H1 (cell line): ENCODE measurements at regions not wholly inside any gene's neighbourhood (a gene's known extent, or its start where the extent isn't known, plus 50 kb on each side); places are given as distances from the start of the nearest gene placed in this dataset.
"Not testable (repeated sequence)": the region's sequence is repeated elsewhere in the genome, so short reads cannot be mapped to it uniquely, and the experiment has no call there.

ENCODE experiments used
- CTCF ChIA-PET: fragments of 300-600 bp; sonication (Branson Sonifier 250); formaldehyde crosslinking; loops from one replicate; lab custom pipeline; 2021; ENCODE audit not compliant: partially characterized antibody; lab: Charles Lee
- POLR2A ChIA-PET: fragments of 300-600 bp; sonication (Branson Sonifier 250); formaldehyde crosslinking; loops from one replicate; lab custom pipeline; 2021; ENCODE audit warnings: inconsistent platforms; ENCODE audit not compliant: partially characterized antibody; lab: Charles Lee
- DNase-seq, 2 experiments: peaks; one replicate each; pipeline versions ENCODE4 v3.0.0 to v3.0.0-alpha.2; 2010 to 2022; ENCODE audit warnings: low spot score in 2 of 2, low read depth in 1 of 2, mixed read lengths in 1 of 2
- FAIRE-seq: peaks from 2 replicates; lab custom pipeline; 2011; peaks lifted over from hg19 to GRCh38; lab: Jason Lieb, UNC
- H2AFZ ChIP-seq: 2 replicates; pipeline ENCODE4 v1.8.1; 2012; ENCODE audit warnings: low read length, inconsistent platforms
- H2AK5ac ChIP-seq: 2 replicates; pipeline ENCODE4 v1.6.1; 2013; ENCODE audit warnings: low read depth, low read length
- H2BK120ac ChIP-seq: replicated peaks from 2 replicates; pipeline ENCODE3; 2013; ENCODE audit warnings: low read depth, low read length, inconsistent platforms
- H2BK12ac ChIP-seq: 2 replicates; pipeline ENCODE4 v1.6.1; 2013; ENCODE audit warnings: low read depth, low read length
- H2BK15ac ChIP-seq: 2 replicates; pipeline ENCODE4 v1.6.1; 2013; ENCODE audit warnings: low read length
- H2BK20ac ChIP-seq: 2 replicates; pipeline ENCODE4 v1.6.1; 2013; ENCODE audit warnings: low read length
- H2BK5ac ChIP-seq: 2 replicates; pipeline ENCODE4 v1.6.1; 2013; ENCODE audit warnings: low read depth, low read length
- H3K14ac ChIP-seq: 2 replicates; pipeline ENCODE4 v1.6.1; 2013; ENCODE audit warnings: inconsistent platforms; ENCODE audit not compliant: insufficient read length
- H3K18ac ChIP-seq: 2 replicates; pipeline ENCODE4 v1.6.1; 2013; ENCODE audit warnings: low read length; ENCODE audit errors: extremely low read depth
- H3K23ac ChIP-seq: 2 replicates; pipeline ENCODE4 v1.6.1; 2013; ENCODE audit warnings: inconsistent platforms; ENCODE audit not compliant: insufficient read length
- H3K23me2 ChIP-seq: 2 replicates; pipeline ENCODE4 v1.6.1; 2013; ENCODE audit warnings: low read depth, low read length
- H3K27ac ChIP-seq: 2 replicates; pipeline ENCODE4 v1.6.1; 2011; ENCODE audit warnings: low read depth, low read length, inconsistent platforms
- H3K27me3 ChIP-seq, 4 experiments: replicated peaks in 1 of 4; 1 replicate in 1 of 4; 2 replicates in 3 of 4; pipeline versions ENCODE4 v1.6.1 to v1.8.1; 2011 to 2013; ENCODE audit warnings: low read length in 3 of 4, mild to moderate bottlenecking in 3 of 4, inconsistent platforms in 2 of 4, mixed read lengths in 2 of 4, moderate library complexity in 1 of 4; ENCODE audit not compliant: control insufficient read depth in 3 of 4, insufficient read depth in 3 of 4; ENCODE audit errors: extremely low read depth in 1 of 4
- H3K36me3 ChIP-seq, 4 experiments: 2 replicates each; pipeline versions ENCODE4 v1.6.1 to v1.8.1; 2011 to 2013; ENCODE audit warnings: mild to moderate bottlenecking in 4 of 4, low read length in 3 of 4, moderate library complexity in 2 of 4, control low read depth in 1 of 4, inconsistent platforms in 1 of 4; ENCODE audit not compliant: insufficient read depth in 4 of 4, control insufficient read depth in 2 of 4
- H3K4ac ChIP-seq: replicated peaks from 2 replicates; pipeline ENCODE3; 2013; ENCODE audit warnings: low read length, low read depth, mixed read lengths, inconsistent platforms; ENCODE audit not compliant: insufficient read length
- H3K4me1 ChIP-seq, 4 experiments: replicated peaks in 1 of 4; 1 replicate in 1 of 4; 2 replicates in 3 of 4; pipeline versions ENCODE4 v1.6.1 to v1.8.1; 2011 to 2013; ENCODE audit warnings: low read length in 3 of 4, inconsistent platforms in 2 of 4, mixed read lengths in 1 of 4; ENCODE audit not compliant: insufficient read depth in 4 of 4, control insufficient read depth in 3 of 4
- H3K4me2 ChIP-seq, 2 experiments: 2 replicates each; pipeline versions ENCODE4 v1.6.1 to v1.8.1; 2011 to 2013; ENCODE audit warnings: low read depth in 2 of 2, low read length in 2 of 2, control low read depth in 1 of 2, inconsistent platforms in 1 of 2, mild to moderate bottlenecking in 1 of 2; ENCODE audit not compliant: insufficient read depth in 1 of 2
- H3K4me3 ChIP-seq, 4 experiments: fragments of 200-600, 300-600 bp in 1 of 4; sonication (generic), shearing (Covaris generic), sonication (Bioruptor Twin) in 1 of 4; 2 replicates each; pipeline versions ENCODE4 v1.5.1 to v1.8.1; 2011 to 2016; ENCODE audit warnings: low read length in 4 of 4, low read depth in 3 of 4, control low read depth in 2 of 4, inconsistent platforms in 2 of 4, mild to moderate bottlenecking in 2 of 4, mixed read lengths in 1 of 4, moderate library complexity in 1 of 4; ENCODE audit not compliant: insufficient read depth in 2 of 4; ENCODE audit errors: extremely low read depth in 1 of 4
- H3K56ac ChIP-seq: replicated peaks from 2 replicates; pipeline ENCODE3; 2013; ENCODE audit warnings: low read depth, mild to moderate bottlenecking, mixed read lengths, low read length, inconsistent platforms; ENCODE audit not compliant: insufficient read length
- H3K79me1 ChIP-seq: 2 replicates; pipeline ENCODE4 v1.6.1; 2013; ENCODE audit warnings: low read depth, low read length, control low read depth
- H3K79me2 ChIP-seq, 2 experiments: 2 replicates each; pipeline versions ENCODE4 v1.6.1 to v1.8.1; 2012 to 2013; ENCODE audit warnings: low read length in 2 of 2, mild to moderate bottlenecking in 2 of 2, inconsistent platforms in 1 of 2; ENCODE audit not compliant: insufficient read depth in 2 of 2, control insufficient read depth in 1 of 2
- H3K9ac ChIP-seq, 4 experiments: replicated peaks in 1 of 4; 1 replicate in 1 of 4; 2 replicates in 3 of 4; pipeline versions ENCODE4 v1.6.1 to v1.8.1; 2011 to 2013; ENCODE audit warnings: low read depth in 3 of 4, low read length in 3 of 4, control low read depth in 2 of 4, mild to moderate bottlenecking in 2 of 4, moderate library complexity in 2 of 4, inconsistent platforms in 1 of 4; ENCODE audit errors: extremely low read depth in 1 of 4
- H3K9me3 ChIP-seq, 2 experiments: 2 replicates each; pipeline versions ENCODE4 v1.6.1 to v1.8.1; 2012 to 2013; ENCODE audit warnings: mild to moderate bottlenecking in 2 of 2, moderate library complexity in 2 of 2, control low read depth in 1 of 2, inconsistent platforms in 1 of 2, low read depth in 1 of 2, low read length in 1 of 2, mixed read lengths in 1 of 2; ENCODE audit not compliant: insufficient read depth in 2 of 2
- H4K20me1 ChIP-seq, 2 experiments: replicated peaks in 1 of 2; 2 replicates each; pipeline versions ENCODE3 to v1.8.1; 2011 to 2013; ENCODE audit warnings: inconsistent platforms in 2 of 2, low read length in 2 of 2, mild to moderate bottlenecking in 1 of 2; ENCODE audit not compliant: insufficient read depth in 2 of 2, control insufficient read depth in 1 of 2
- H4K5ac ChIP-seq: 2 replicates; pipeline ENCODE4 v1.6.1; 2013; ENCODE audit warnings: low read length, low read depth, mixed read lengths, inconsistent platforms; ENCODE audit not compliant: insufficient read length
- H4K8ac ChIP-seq: 2 replicates; pipeline ENCODE4 v1.8.0; 2013; ENCODE audit warnings: mild to moderate bottlenecking, moderate library complexity, low read length, inconsistent platforms; ENCODE audit not compliant: insufficient read depth; ENCODE audit errors: extremely low read depth
- H4K91ac ChIP-seq: replicated peaks from 2 replicates; pipeline ENCODE3; 2013; ENCODE audit warnings: low read length, mixed read lengths, inconsistent platforms; ENCODE audit not compliant: insufficient read length
- WGBS, 2 experiments: shearing (Covaris generic) in 1 of 2; methylation state at CpG; one replicate each; pipeline versions ENCODE4 v1.1.6 to v1.1.7; 2013 to 2015; ENCODE audit warnings: low lambda C conversion rate in 2 of 2, mixed read lengths in 2 of 2, inconsistent platforms in 1 of 2, low coverage in 1 of 2, missing lambda C conversion rate in 1 of 2; ENCODE audit not compliant: insufficient replicate concordance in 2 of 2, insufficient coverage in 1 of 2, insufficient read length in 1 of 2; ENCODE audit errors: extremely low coverage in 1 of 2, missing lambda C conversion rate in 1 of 2; 5-methylcytosine and 5-hydroxymethylcytosine counted together

GRCh38 chr17:62275290-62275689, 105.1 kb upstream of the EFCAB3 start:
- H4K8ac ChIP-seq, H3K79me2 ChIP-seq, H4K20me1 ChIP-seq, H3K23me2 ChIP-seq, H2BK12ac ChIP-seq, H2BK15ac ChIP-seq, H3K4me3 ChIP-seq, H3K36me3 ChIP-seq, H3K23ac ChIP-seq, FAIRE-seq, H3K18ac ChIP-seq, H2BK5ac ChIP-seq, H3K27ac ChIP-seq, H2BK120ac ChIP-seq, H3K79me1 ChIP-seq, H3K9ac ChIP-seq, H3K4ac ChIP-seq, H4K5ac ChIP-seq, H2AFZ ChIP-seq, H3K14ac ChIP-seq, H3K4me2 ChIP-seq, H3K9me3 ChIP-seq, H2BK20ac ChIP-seq, H3K56ac ChIP-seq, DNase-seq, H4K91ac ChIP-seq, CTCF ChIA-PET, H3K4me1 ChIP-seq, H2AK5ac ChIP-seq, POLR2A ChIA-PET, H3K27me3 ChIP-seq: not testable (repeated sequence)
- 93% methylated on average over 5 of the region's 14 CpGs; no CpG with 5 or more reads in 1 of the 2 experiments for WGBS, 2 experiments

GRCh38 chr17:62268361-62268760, 112.0 kb upstream of the EFCAB3 start:
- H3K4me2 ChIP-seq, H3K79me2 ChIP-seq, H2BK12ac ChIP-seq, H2BK15ac ChIP-seq, H2BK20ac ChIP-seq, H4K20me1 ChIP-seq, H3K36me3 ChIP-seq, H4K8ac ChIP-seq, POLR2A ChIA-PET, CTCF ChIA-PET, H4K5ac ChIP-seq, H3K9ac ChIP-seq, H3K79me1 ChIP-seq, H4K91ac ChIP-seq, H3K14ac ChIP-seq, H3K9me3 ChIP-seq, H2BK120ac ChIP-seq, H3K27ac ChIP-seq, H3K23ac ChIP-seq, H2BK5ac ChIP-seq, H3K4me1 ChIP-seq, H3K4ac ChIP-seq, FAIRE-seq, H3K56ac ChIP-seq, H2AK5ac ChIP-seq, H3K27me3 ChIP-seq, DNase-seq, H2AFZ ChIP-seq, H3K4me3 ChIP-seq, H3K23me2 ChIP-seq, H3K18ac ChIP-seq: not testable (repeated sequence)
- WGBS, 2 experiments, result 80% methylated on average over 5 of the region's 12 CpGs; no CpG with 5 or more reads in 1 of the 2 experiments
